HG03095 (cell line): ENCODE measurements at regions not wholly inside any gene's neighbourhood (a gene's known extent, or its start where the extent isn't known, plus 50 kb on each side); places are given as distances from the start of the nearest gene placed in this dataset.

Experiments
- ATAC-seq: cut with Tn5 transposase; IDR thresholded peaks from one replicate; pipeline ENCODE4 v1.9.1; 2021; ENCODE audit warnings: moderate library complexity; ENCODE audit not compliant: unreplicated experiment

GRCh38 chr4:62204136-62204535 lies 1004.0 kb downstream of the ADGRL3 start:
- ATAC-seq, result no peak

GRCh38 chr4:62199291-62199810 lies 999.2 kb downstream of the ADGRL3 start:
- ATAC-seq, result no peak

- ATAC-seq, result no peak
Measured at GRCh38 chr4:62196338-62196737, 996.2 kb downstream of the ADGRL3 start.

- no peak for ATAC-seq
Measured at GRCh38 chr4:62194342-62194741, 994.2 kb downstream of the ADGRL3 start.

GRCh38 chr4:62193761-62194160 lies 993.6 kb downstream of the ADGRL3 start:
- no peak for ATAC-seq

GRCh38 chr4:62191451-62192240 lies 991.5 kb downstream of the ADGRL3 start:
- ATAC-seq, result no peak

GRCh38 chr4:62170235-62170634 lies 970.1 kb downstream of the ADGRL3 start:
- ATAC-seq, result no peak

GRCh38 chr4:62168681-62169080 lies 968.6 kb downstream of the ADGRL3 start:
- ATAC-seq, result no peak

GRCh38 chr4:62162606-62163005 lies 962.5 kb downstream of the ADGRL3 start:
- ATAC-seq, result no peak

GRCh38 chr4:62161446-62161845 lies 961.3 kb downstream of the ADGRL3 start:
- ATAC-seq, result no peak

GRCh38 chr4:62159876-62160275 lies 959.8 kb downstream of the ADGRL3 start:
- no peak for ATAC-seq

- ATAC-seq, result no peak
Measured at GRCh38 chr4:62159306-62159705, 959.2 kb downstream of the ADGRL3 start.

- ATAC-seq, result no peak
Measured at GRCh38 chr4:62156205-62156604, 956.1 kb downstream of the ADGRL3 start.

- no peak for ATAC-seq
Measured at GRCh38 chr4:62145276-62145675, 945.1 kb downstream of the ADGRL3 start.

- ATAC-seq, result no peak
Measured at GRCh38 chr4:62144431-62144830, 944.3 kb downstream of the ADGRL3 start.

- no peak for ATAC-seq
Measured at GRCh38 chr4:62135565-62136156, 935.5 kb downstream of the ADGRL3 start.

GRCh38 chr4:62133977-62134376 lies 933.9 kb downstream of the ADGRL3 start:
- ATAC-seq, result no peak

GRCh38 chr4:62133101-62133897 lies 933.2 kb downstream of the ADGRL3 start:
- ATAC-seq, result no peak

GRCh38 chr4:62131049-62131448 lies 930.9 kb downstream of the ADGRL3 start:
- ATAC-seq, result no peak

GRCh38 chr4:62130637-62131036 lies 930.5 kb downstream of the ADGRL3 start:
- ATAC-seq, result no peak

GRCh38 chr4:62130230-62130629 lies 930.1 kb downstream of the ADGRL3 start:
- ATAC-seq, result no peak
